IMR-90 (cell line): ENCODE measurements at regions not wholly inside any gene's neighbourhood (a gene's known extent, or its start where the extent isn't known, plus 50 kb on each side); places are given as distances from the start of the nearest gene placed in this dataset.

Experiments used
- ATAC-seq: fragments of 200-7000 bp; cut with Tn5 transposase; 2 replicates; pipeline ENCODE4 v1.9.1; 2020; ENCODE audit warnings: low read depth, mild to moderate bottlenecking, moderate library complexity
- BruUV-seq: library from RNA; stranded (reverse); fragments of 400-500 nt; replicated peaks from 2 replicates; lab custom pipeline; 2021; lab: Mats Ljungman, UMichigan
- CTCF ChIA-PET: fragments of 300-600 bp; formaldehyde crosslinking; extraction: SDS; loops from one replicate; lab custom pipeline; 2021; ENCODE audit warnings: antibody characterized with exemption; lab: Yijun Ruan, JAX
- POLR2A ChIA-PET: fragments of 300-600 bp; sonication (Branson Sonifier 250); formaldehyde crosslinking; loops from one replicate; lab custom pipeline; 2022; ENCODE audit warnings: antibody characterized with exemption; ENCODE audit not compliant: unreplicated experiment; lab: Charles Lee
- DNase-seq: peaks from one replicate; pipeline ENCODE4 v3.0.0; 2013
- H2AFZ ChIP-seq: replicated peaks from 2 replicates; pipeline ENCODE3; 2013; ENCODE audit warnings: low read length, mild to moderate bottlenecking; ENCODE audit not compliant: poor library complexity
- H2AK5ac ChIP-seq: 2 replicates; pipeline ENCODE4 v1.6.1; 2013; ENCODE audit warnings: low read depth, low read length, inconsistent platforms
- H2AK9ac ChIP-seq: replicated peaks from 2 replicates; pipeline ENCODE3; 2013; ENCODE audit warnings: mild to moderate bottlenecking, low read depth, low read length, moderate library complexity; ENCODE audit not compliant: poor library complexity
- H2BK120ac ChIP-seq: 2 replicates; pipeline ENCODE4 v1.6.1; 2013; ENCODE audit warnings: low read depth, low read length, inconsistent platforms
- H2BK15ac ChIP-seq: 3 replicates; pipeline ENCODE4 v1.6.1; 2013; ENCODE audit warnings: low read depth, low read length, inconsistent platforms
- H2BK20ac ChIP-seq: 2 replicates; pipeline ENCODE4 v1.6.1; 2013; ENCODE audit warnings: low read depth, mild to moderate bottlenecking, inconsistent platforms, low read length, moderate library complexity
- H2BK5ac ChIP-seq: 2 replicates; pipeline ENCODE4 v1.6.1; 2013; ENCODE audit warnings: mild to moderate bottlenecking, low read depth, low read length, inconsistent platforms; ENCODE audit not compliant: poor library complexity, severe bottlenecking
- H3K14ac ChIP-seq: replicated peaks from 2 replicates; pipeline ENCODE4 v1.6.1; 2013; ENCODE audit warnings: low read depth, low read length, inconsistent platforms
- H3K18ac ChIP-seq: 2 replicates; pipeline ENCODE4 v1.6.1; 2013; ENCODE audit warnings: low read depth, low read length, control low read depth
- H3K23ac ChIP-seq: 2 replicates; pipeline ENCODE4 v1.6.1; 2013; ENCODE audit warnings: low read depth, low read length, inconsistent platforms
- H3K27ac ChIP-seq: 2 replicates; pipeline ENCODE4 v1.5.1; 2013; ENCODE audit warnings: mild to moderate bottlenecking, control low read depth, low read length; ENCODE audit not compliant: insufficient read depth
- H3K27me3 ChIP-seq: 2 replicates; pipeline ENCODE4 v1.6.1; 2013; ENCODE audit warnings: low read length; ENCODE audit not compliant: control insufficient read depth, insufficient read depth
- H3K36me3 ChIP-seq: 2 replicates; pipeline ENCODE4 v1.6.1; 2013; ENCODE audit warnings: low read length, mixed read lengths; ENCODE audit not compliant: control insufficient read depth, insufficient read depth
- H3K4ac ChIP-seq: 2 replicates; pipeline ENCODE4 v1.6.1; 2013; ENCODE audit warnings: low read depth, low read length, inconsistent platforms
- H3K4me1 ChIP-seq: 2 replicates; pipeline ENCODE4 v1.6.1; 2013; ENCODE audit warnings: low read length, mixed read lengths; ENCODE audit not compliant: control insufficient read depth, insufficient read depth
- H3K4me2 ChIP-seq: 2 replicates; pipeline ENCODE4 v1.6.1; 2013; ENCODE audit warnings: low read depth, mild to moderate bottlenecking, control low read depth, low read length, moderate library complexity
- H3K4me3 ChIP-seq: 2 replicates; pipeline ENCODE4 v1.5.1; 2013; ENCODE audit warnings: low read depth, mild to moderate bottlenecking, control low read depth, low read length, moderate library complexity; ENCODE audit not compliant: insufficient read depth
- H3K56ac ChIP-seq: 2 replicates; pipeline ENCODE4 v1.6.1; 2013; ENCODE audit warnings: low read length, inconsistent platforms; ENCODE audit not compliant: insufficient read depth; ENCODE audit errors: extremely low read depth
- H3K79me1 ChIP-seq, 2 experiments: 2 replicates each; pipeline ENCODE4 v1.6.1; 2013; ENCODE audit warnings: low read length in 2 of 2, inconsistent platforms in 1 of 2, low read depth in 1 of 2
- H3K9ac ChIP-seq: 2 replicates; pipeline ENCODE4 v1.6.1; 2013; ENCODE audit warnings: low read depth, low read length, control low read depth
- H3K9me1 ChIP-seq: 2 replicates; pipeline ENCODE4 v1.6.1; 2013; ENCODE audit warnings: low read length, inconsistent platforms; ENCODE audit not compliant: insufficient read depth
- H3K9me3 ChIP-seq: 2 replicates; pipeline ENCODE4 v1.6.1; 2013; ENCODE audit warnings: low read length; ENCODE audit not compliant: control insufficient read depth, insufficient read depth
- H4K20me1 ChIP-seq: 2 replicates; pipeline ENCODE4 v1.6.1; 2013; ENCODE audit warnings: low read length, inconsistent platforms; ENCODE audit not compliant: insufficient read depth
- H4K5ac ChIP-seq: 2 replicates; pipeline ENCODE4 v1.6.1; 2013; ENCODE audit warnings: mild to moderate bottlenecking, low read depth, low read length, control low read depth
- H4K8ac ChIP-seq, 2 experiments: 2 replicates each; pipeline ENCODE4 v1.6.1; 2013; ENCODE audit warnings: low read depth in 2 of 2, low read length in 2 of 2, control low read depth in 1 of 2, inconsistent platforms in 1 of 2
- H4K91ac ChIP-seq: 2 replicates; pipeline ENCODE4 v1.6.1; 2013; ENCODE audit warnings: low read depth, low read length, inconsistent platforms; ENCODE audit not compliant: insufficient read depth
- BHLHE40 ChIP-seq: fragments of 150-350 bp; IDR thresholded peaks from 2 replicates; pipeline ENCODE4 v1.6.1; 2016; ENCODE audit warnings: mild to moderate bottlenecking, low read depth, low read length
- CTCF ChIP-seq: conservative IDR thresholded peaks from 2 replicates; pipeline ENCODE4 v1.5.1; 2012; ENCODE audit warnings: mild to moderate bottlenecking, low read depth, low read length, improper control_type of control experiment
- ELK1 ChIP-seq: fragments of 150-350 bp; IDR thresholded peaks from 2 replicates; pipeline ENCODE4 v1.6.1; 2016; ENCODE audit warnings: low read depth, mild to moderate bottlenecking, low read length, moderate library complexity, borderline replicate concordance
- FOS ChIP-seq: fragments of 150-350 bp; IDR thresholded peaks from 2 replicates; pipeline ENCODE4 v1.6.1; 2016; ENCODE audit warnings: low read depth, low read length
- MXI1 ChIP-seq: IDR thresholded peaks from 2 replicates; pipeline ENCODE4 v1.6.1; 2012; ENCODE audit warnings: low read depth, mild to moderate bottlenecking, low read length, moderate library complexity, borderline replicate concordance
- NFE2L2 ChIP-seq: fragments of 150-350 bp; IDR thresholded peaks from 2 replicates; pipeline ENCODE4 v1.6.1; 2016; ENCODE audit warnings: low read depth, mild to moderate bottlenecking, low read length
- POLR2A ChIP-seq: IDR thresholded peaks from 2 replicates; pipeline ENCODE4 v1.6.1; 2012; ENCODE audit warnings: mild to moderate bottlenecking, low read depth, low read length
- RAD21 ChIP-seq: IDR thresholded peaks from 2 replicates; pipeline ENCODE4 v1.6.1; 2012; ENCODE audit warnings: low read length, improper control_type of control experiment
- SMC3 ChIP-seq: fragments of 150-350 bp; IDR thresholded peaks from 2 replicates; pipeline ENCODE4 v1.6.1; 2016; ENCODE audit warnings: low read depth, mild to moderate bottlenecking, antibody characterized with exemption, low read length, moderate library complexity
- USF2 ChIP-seq: fragments of 150-350 bp; IDR thresholded peaks from 2 replicates; pipeline ENCODE4 v1.6.1; 2017; ENCODE audit warnings: mild to moderate bottlenecking, antibody characterized with exemption, low read length, low read depth
- WGBS, 2 experiments: methylation state at CpG; one replicate each; pipeline versions ENCODE4 v1.1.5 to v1.1.7; 2013; ENCODE audit warnings: missing lambda C conversion rate in 2 of 2; ENCODE audit not compliant: insufficient read length in 1 of 2; ENCODE audit errors: extremely low coverage in 2 of 2; 5-methylcytosine and 5-hydroxymethylcytosine counted together
- dilution Hi-C: fragments of 300-500 bp; cut with HindIII; formaldehyde crosslinking; loops from one replicate; pipeline ENCODE4 v1.14.3; 2018; ENCODE audit warnings: low sequenced_read_pairs; ENCODE audit not compliant: unreplicated experiment
- in situ Hi-C: fragments of 300-500 bp; cut with MboI; formaldehyde crosslinking; loops from 3 replicates; pipeline ENCODE4 v1.14.3; 2019; ENCODE audit warnings: low sequenced_read_pairs, inconsistent platforms, mixed read lengths
- intact Hi-C: fragments of 100-400 bp; cut with micrococcal nuclease; formaldehyde crosslinking; loops from 2 replicates; pipeline ENCODE4 v1.10.0; 2022

- no peak overlapping the region for H4K91ac ChIP-seq
- no peak overlapping the region for H2BK5ac ChIP-seq
- no peak overlapping the region for H3K23ac ChIP-seq
- intact Hi-C loops = loop anchor here (5.0 kb wide), 1 partner anchor 67 kb away; the partner anchor contains the start of genes LOC128125822 and PTP4A1
- CTCF ChIA-PET = no interaction called here
- H3K79me1 ChIP-seq = no peaks in the 10 kb centered on the region
- H3K27me3 ChIP-seq = no peaks in the 10 kb centered on the region
- no peak overlapping the region for H3K56ac ChIP-seq
- H4K20me1 ChIP-seq = no peaks in the 10 kb centered on the region
- WGBS, 2 experiments = no CpG with 5 or more reads among the region's 3 CpGs
- H2AK9ac ChIP-seq = no peak overlapping the region
- no peaks in the 10 kb centered on the region for H3K36me3 ChIP-seq
- H4K5ac ChIP-seq = no peak overlapping the region
- no peak overlapping the region for H2BK15ac ChIP-seq
- H2AK5ac ChIP-seq = no peak overlapping the region
- dilution Hi-C loops = no loop called here
- H3K18ac ChIP-seq = no peak overlapping the region
- H3K9ac ChIP-seq = no peak overlapping the region
- ATAC-seq = no peak
- POLR2A ChIA-PET = interaction anchor here (0.6 kb wide), 1 partner anchor 10 kb away, joined by 3 read pairs; no protein-coding TSS in a partner anchor
- BruUV-seq = no TSS peak
- no peak overlapping the region for H4K8ac ChIP-seq
- no peak overlapping the region for H2BK120ac ChIP-seq
- H3K4ac ChIP-seq = no peak overlapping the region
- H3K9me1 ChIP-seq = no peaks in the 10 kb centered on the region
- TF ChIP-seq MXI1 (no peak), FOS (no peak), ELK1 (no peak), BHLHE40 (no peak), SMC3 (no peak), POLR2A (no peak), NFE2L2 (no peak), USF2 (no peak), CTCF (no peak), RAD21 (no peak)
- no peaks in the 10 kb centered on the region for H3K4me1 ChIP-seq
- H3K4me3 ChIP-seq = no peak overlapping the region
- no peaks in the 10 kb centered on the region for H3K9me3 ChIP-seq
- no peak overlapping the region for H3K14ac ChIP-seq
- no peak for DNase-seq
- H2AFZ ChIP-seq = no peak overlapping the region
- H3K4me2 ChIP-seq = no peak overlapping the region
- H3K27ac ChIP-seq = no peak overlapping the region
- in situ Hi-C loops = no loop called here
- H2BK20ac ChIP-seq = no peak overlapping the region
Observed at GRCh38 chr6:63504777-63505384, 67.4 kb upstream of the LOC128125822 start.
